Esophagus (tissue), 2 donors: ENCODE measurements at regions not wholly inside any gene's neighbourhood (a gene's known extent, or its start where the extent isn't known, plus 50 kb on each side); places are given as distances from the start of the nearest gene placed in this dataset.

Experiments
- H3K27ac ChIP-seq, 2 donors: one replicate each; pipeline ENCODE4 v1.5.1; 2013; ENCODE audit warnings: low read depth in 2 of 2, mild to moderate bottlenecking in 2 of 2, inconsistent platforms in 1 of 2, low read length in 1 of 2, moderate library complexity in 1 of 2
- H3K27me3 ChIP-seq, 2 donors: one replicate each; pipeline ENCODE4 v1.6.1; 2013; ENCODE audit warnings: low read length in 2 of 2, control low read depth in 1 of 2, mild to moderate bottlenecking in 1 of 2; ENCODE audit not compliant: insufficient read depth in 2 of 2, control insufficient read depth in 1 of 2
- H3K36me3 ChIP-seq, 2 donors: one replicate each; pipeline ENCODE4 v1.6.1; 2013; ENCODE audit warnings: low read length in 1 of 2; ENCODE audit not compliant: control insufficient read depth in 2 of 2, insufficient read depth in 2 of 2
- H3K4me1 ChIP-seq, 2 donors: one replicate each; pipeline ENCODE4 v1.6.1; 2013; ENCODE audit warnings: low read length in 1 of 2; ENCODE audit not compliant: control insufficient read depth in 2 of 2, insufficient read depth in 2 of 2
- H3K4me3 ChIP-seq, 2 donors: one replicate each; pipeline ENCODE4 v1.5.1; 2013; ENCODE audit warnings: low read length in 2 of 2, mild to moderate bottlenecking in 2 of 2, low read depth in 1 of 2, moderate library complexity in 1 of 2
- H3K9me3 ChIP-seq, 2 donors: one replicate each; pipeline ENCODE4 v1.6.1; 2013; ENCODE audit warnings: mild to moderate bottlenecking in 2 of 2, low read depth in 1 of 2, low read length in 1 of 2, moderate library complexity in 1 of 2; ENCODE audit not compliant: control insufficient read depth in 2 of 2, insufficient read depth in 1 of 2
- WGBS, 2 donors: extraction: QIAGEN DNeasy Blood & Tissue Kit; methylation state at CpG; one replicate each; pipeline ENCODE4 v1.1.7; 2013; 5-methylcytosine and 5-hydroxymethylcytosine counted together
- donor health status: healthy with polysubstance abuse.
- donor health status: Bipolar disorder and iron deficiency.

DNA sequence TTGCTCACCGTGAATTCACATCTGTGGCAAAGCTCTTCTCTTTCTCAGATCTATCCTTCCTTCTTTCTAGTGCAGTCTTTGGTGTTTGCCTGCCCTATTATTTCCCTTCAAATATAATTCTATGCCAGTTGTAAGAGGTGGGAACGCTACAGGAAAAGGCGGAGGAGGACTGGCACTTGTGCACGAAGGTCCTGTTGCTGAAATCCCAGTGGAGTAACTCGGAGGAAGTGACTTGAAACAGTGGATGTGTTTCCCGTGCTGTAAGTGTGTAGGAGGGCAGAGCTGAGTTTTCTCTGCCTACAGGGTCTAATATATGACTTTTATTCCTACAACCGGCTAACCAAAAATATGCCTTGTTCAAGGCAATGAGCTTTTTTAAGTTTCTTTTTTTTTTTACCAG, 754.8 kb downstream of the QKI start:
- no peaks in the 10 kb centered on the region for H3K4me1 ChIP-seq
- 82 to 86% methylated on average over 7 of the region's 7 CpGs for WGBS, 2 donors
- H3K36me3 ChIP-seq = no peaks in the 10 kb centered on the region
- H3K27me3 ChIP-seq = no peaks in the 10 kb centered on the region
- H3K9me3 ChIP-seq = peaks cover 2% of the 10 kb centered on the region in 2 donors
- no peak overlapping the region for H3K4me3 ChIP-seq
- H3K27ac ChIP-seq = no peak overlapping the region

GRCh38 chr6:164168595-164168994, 754.1 kb downstream of the QKI start:
- peaks cover 2% of the 10 kb centered on the region in 2 donors for H3K9me3 ChIP-seq
- no peak overlapping the region for H3K4me3 ChIP-seq
- no peaks in the 10 kb centered on the region for H3K4me1 ChIP-seq
- WGBS, 2 donors = 70% methylated on average over 6 of the region's 6 CpGs
- H3K27ac ChIP-seq = no peak overlapping the region
- H3K36me3 ChIP-seq = no peaks in the 10 kb centered on the region
- no peaks in the 10 kb centered on the region for H3K27me3 ChIP-seq

- Histone ChIP-seq H3K27me3 (no peaks in the 10 kb centered on the region), H3K4me1 (no peaks in the 10 kb centered on the region), H3K9me3 (no peaks in the 10 kb centered on the region), H3K4me3 (no peak overlapping the region), H3K27ac (no peak overlapping the region), H3K36me3 (no peaks in the 10 kb centered on the region)
- 78 to 87% methylated on average over 8 of the region's 8 CpGs for WGBS, 2 donors
Observed at GRCh38 chr6:164167873-164168405, 753.4 kb downstream of the QKI start.

DNA sequence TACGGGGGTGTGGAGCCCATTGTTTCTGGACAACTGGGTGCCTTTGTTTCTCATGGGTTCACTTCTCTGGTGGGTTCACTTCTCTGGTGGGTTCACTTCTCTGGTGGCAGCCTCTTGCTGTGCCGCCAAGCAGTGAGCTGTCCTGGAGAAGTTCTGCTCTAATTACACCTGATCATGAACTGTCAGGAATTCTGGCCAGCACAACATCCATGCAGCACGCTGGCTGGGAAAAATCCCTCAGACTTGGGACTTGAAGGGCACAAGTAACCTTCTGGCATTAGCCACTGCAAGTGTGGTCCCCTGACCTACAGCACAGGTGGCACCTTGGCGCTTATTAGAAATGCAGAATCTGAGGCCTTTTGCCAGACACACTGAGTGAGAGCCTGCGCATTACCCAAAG, 752.5 kb downstream of the QKI start:
- no peaks in the 10 kb centered on the region for H3K9me3 ChIP-seq
- WGBS, 2 donors = 92 to 94% methylated on average over 5 of the region's 5 CpGs
- H3K27ac ChIP-seq = no peak overlapping the region
- no peak overlapping the region for H3K4me3 ChIP-seq
- H3K27me3 ChIP-seq = no peaks in the 10 kb centered on the region
- no peaks in the 10 kb centered on the region for H3K36me3 ChIP-seq
- no peaks in the 10 kb centered on the region for H3K4me1 ChIP-seq

DNA sequence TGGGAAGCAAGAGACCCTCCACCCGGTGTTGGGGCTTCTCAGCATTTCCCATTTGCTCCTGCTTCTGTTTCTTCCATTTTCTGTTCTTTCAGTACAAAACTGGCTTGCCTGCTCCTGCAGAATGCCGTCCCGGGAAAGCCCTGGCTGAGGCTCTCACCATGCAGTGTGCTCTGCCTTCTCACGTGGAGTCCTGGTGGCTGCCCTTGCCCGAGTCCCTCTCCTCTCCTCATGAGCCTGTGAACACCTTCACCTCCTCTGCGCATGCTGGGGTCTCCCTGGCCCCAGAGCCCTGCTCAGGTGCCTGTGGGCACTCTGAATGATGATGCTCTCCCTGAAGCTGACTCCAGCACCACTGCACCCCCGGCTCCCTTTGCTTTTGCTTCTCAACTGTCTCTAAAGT, 752.0 kb downstream of the QKI start:
- H3K9me3 ChIP-seq = no peaks in the 10 kb centered on the region
- WGBS, 2 donors = 79 to 86% methylated on average over 7 of the region's 7 CpGs

GRCh38 chr6:164164876-164165275, 750.4 kb downstream of the QKI start:
- Histone ChIP-seq H3K27me3 (no peaks in the 10 kb centered on the region), H3K4me1 (no peaks in the 10 kb centered on the region), H3K9me3 (no peaks in the 10 kb centered on the region), H3K27ac (no peak overlapping the region), H3K4me3 (no peak overlapping the region), H3K36me3 (no peaks in the 10 kb centered on the region)
- 73 to 76% methylated on average over 3 of the region's 3 CpGs for WGBS, 2 donors

More for the DNA sequence above, 752.0 kb downstream of the QKI start:
- no peaks in the 10 kb centered on the region for H3K4me1 ChIP-seq
- H3K27ac ChIP-seq = no peak overlapping the region
- no peaks in the 10 kb centered on the region for H3K36me3 ChIP-seq
- no peaks in the 10 kb centered on the region for H3K27me3 ChIP-seq
- H3K4me3 ChIP-seq = no peak overlapping the region

GRCh38 chr6:164163239-164163638, 748.7 kb downstream of the QKI start:
- whole genome bisulfite sequencing, 2 donors = 73 to 82% methylated on average over 3 of the region's 3 CpGs
- Histone ChIP-seq H3K4me1 (no peaks in the 10 kb centered on the region), H3K27me3 (no peaks in the 10 kb centered on the region), H3K36me3 (no peaks in the 10 kb centered on the region), H3K9me3 (no peaks in the 10 kb centered on the region), H3K4me3 (no peak overlapping the region), H3K27ac (no peak overlapping the region)

DNA sequence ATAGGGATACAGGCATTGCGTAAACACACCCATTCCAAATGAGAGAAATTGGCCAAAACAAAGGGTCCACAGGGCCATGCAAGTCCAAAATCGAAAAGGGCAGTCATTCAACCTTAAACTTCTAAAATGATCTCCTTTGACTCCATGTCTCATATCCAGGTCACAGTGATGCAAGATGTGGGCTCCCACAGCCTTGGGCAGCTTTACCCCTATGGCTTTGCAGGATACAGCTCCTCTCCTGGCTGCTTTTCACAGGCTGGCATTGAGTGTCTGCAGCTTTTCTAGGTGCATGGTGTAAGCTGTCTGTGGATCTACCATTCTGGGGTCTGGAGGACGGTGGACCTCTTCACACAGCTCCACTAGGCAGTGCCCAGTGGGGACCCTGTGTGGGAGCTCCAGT, 744.5 kb downstream of the QKI start:
- Histone ChIP-seq H3K4me3 (no peak overlapping the region), H3K9me3 (no peaks in the 10 kb centered on the region), H3K27ac (no peak overlapping the region), H3K27me3 (no peaks in the 10 kb centered on the region), H3K4me1 (no peaks in the 10 kb centered on the region), H3K36me3 (no peaks in the 10 kb centered on the region)
- 74 to 75% methylated on average over 3 of the region's 3 CpGs for WGBS, 2 donors

DNA sequence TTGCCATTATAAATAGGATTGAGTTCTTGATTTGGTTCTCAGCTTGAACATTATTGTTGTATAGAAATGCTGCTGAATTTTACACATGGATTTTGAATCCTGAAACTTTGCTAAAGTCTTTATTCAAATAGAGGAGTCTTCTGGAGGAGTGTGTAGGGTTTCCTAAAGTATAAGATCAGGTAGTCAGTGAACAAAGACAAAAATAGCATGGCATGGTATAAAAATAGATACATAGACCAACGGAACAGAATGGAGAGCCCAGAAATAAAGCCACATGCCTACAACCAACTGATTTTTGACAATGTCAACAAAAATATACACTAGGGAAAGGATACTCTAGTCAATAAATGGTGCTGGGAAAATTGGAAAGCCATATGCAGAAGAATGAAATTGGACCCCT, 740.1 kb downstream of the QKI start:
- no peaks in the 10 kb centered on the region for H3K36me3 ChIP-seq
- no peak overlapping the region for H3K27ac ChIP-seq
- no peaks in the 10 kb centered on the region for H3K9me3 ChIP-seq
- WGBS, 2 donors = 73 to 82% methylated on average over 1 of the region's 1 CpG
- H3K4me3 ChIP-seq = no peak overlapping the region
- no peaks in the 10 kb centered on the region for H3K27me3 ChIP-seq
- no peaks in the 10 kb centered on the region for H3K4me1 ChIP-seq

- 64 to 65% methylated on average over 3 of the region's 3 CpGs for WGBS, 2 donors
- H3K9me3 ChIP-seq = no peaks in the 10 kb centered on the region
- H3K36me3 ChIP-seq = no peaks in the 10 kb centered on the region
- H3K27me3 ChIP-seq = no peaks in the 10 kb centered on the region
- H3K27ac ChIP-seq = no peak overlapping the region
- H3K4me3 ChIP-seq = no peak overlapping the region
- no peaks in the 10 kb centered on the region for H3K4me1 ChIP-seq
Observed at GRCh38 chr6:164152611-164153010, 738.1 kb downstream of the QKI start.
